Activated naive CD4-positive, alpha-beta T cell treated with anti-CD3 and anti-CD28 coated beads, Interleukin-2, amount 50 U/mL, for 72 hours (primary cell): ENCODE measurements at regions not wholly inside any gene's neighbourhood (a gene's known extent, or its start where the extent isn't known, plus 50 kb on each side); places are given as distances from the start of the nearest gene placed in this dataset.
"Not testable (repeated sequence)": the region's sequence is repeated elsewhere in the genome, so short reads cannot be mapped to it uniquely, and the experiment has no call there.

Experiments
- ATAC-seq, 2 donors: fragments of 150-1000 bp; cut with Tn5 transposase; 2 replicates each; pipeline ENCODE4 v1.10.0; 2021; ENCODE audit warnings: mild to moderate bottlenecking in 2 of 2, moderate library complexity in 2 of 2
- DNase-seq, 2 donors: peaks; one replicate each; pipeline ENCODE4 v3.0.0; 2021 to 2022; ENCODE audit warnings: low spot score in 2 of 2
- H3K27ac Mint-ChIP-seq, 2 donors: one replicate each; pipeline ENCODE4 v1.8.0; 2022; ENCODE audit warnings: mild to moderate bottlenecking in 2 of 2, mixed read lengths in 2 of 2
- H3K36me3 Mint-ChIP-seq, 2 donors: one replicate each; pipeline ENCODE4 v1.8.0; 2022; ENCODE audit warnings: mixed read lengths in 2 of 2
- H3K9me3 Mint-ChIP-seq, 2 donors: one replicate each; pipeline ENCODE4 v1.8.0; 2022; ENCODE audit warnings: mixed read lengths in 2 of 2

- Mint-ChIP-seq H3K9me3 (peaks cover 3 to 4% of the 10 kb centered on the region in 2 donors), H3K36me3 (no peaks in the 10 kb centered on the region), H3K27ac (no peak overlapping the region)
- ATAC-seq (no peak), DNase-seq (no peak)
Observed at GRCh38 chr2:39583213-39583612, 82.5 kb upstream of the TMEM178A start.

GRCh38 chr2:39583781-39584180 is 81.9 kb upstream of the TMEM178A start:
- DNase-seq: no peak
- ATAC-seq: no peak
- peaks cover 3 to 4% of the 10 kb centered on the region in 2 donors for H3K9me3 Mint-ChIP-seq
- H3K36me3 Mint-ChIP-seq: no peaks in the 10 kb centered on the region
- H3K27ac Mint-ChIP-seq: no peak overlapping the region

GRCh38 chr2:39584283-39584965 is 81.3 kb upstream of the TMEM178A start:
- Mint-ChIP-seq H3K36me3 (no peaks in the 10 kb centered on the region), H3K9me3 (peaks cover 3 to 4% of the 10 kb centered on the region in 2 donors), H3K27ac (no peak overlapping the region)
- DNase-seq (no peak), ATAC-seq (no peak)

- ATAC-seq, H3K27ac Mint-ChIP-seq, H3K36me3 Mint-ChIP-seq, DNase-seq, H3K9me3 Mint-ChIP-seq: not testable (repeated sequence)
Observed at GRCh38 chr2:39585531-39585930, 80.2 kb upstream of the TMEM178A start.

GRCh38 chr2:39587168-39587567 is 78.5 kb upstream of the TMEM178A start:
- DNase-seq (no peak), ATAC-seq (no peak)
- Mint-ChIP-seq H3K36me3 (no peaks in the 10 kb centered on the region), H3K9me3 (no peaks in the 10 kb centered on the region), H3K27ac (no peak overlapping the region)

GRCh38 chr2:39587641-39588040 is 78.1 kb upstream of the TMEM178A start:
- H3K9me3 Mint-ChIP-seq: no peaks in the 10 kb centered on the region
- DNase-seq (no peak), ATAC-seq (no peak)
- no peak overlapping the region for H3K27ac Mint-ChIP-seq
- H3K36me3 Mint-ChIP-seq: no peaks in the 10 kb centered on the region

- Mint-ChIP-seq H3K9me3 (no peaks in the 10 kb centered on the region), H3K27ac (no peak overlapping the region), H3K36me3 (no peaks in the 10 kb centered on the region)
- DNase-seq (no peak), ATAC-seq (no peak)
Observed at GRCh38 chr2:39593439-39594393, 72.0 kb upstream of the TMEM178A start.

- H3K9me3 Mint-ChIP-seq: no peaks in the 10 kb centered on the region
- no peak for DNase-seq
- ATAC-seq: no peak
- no peaks in the 10 kb centered on the region for H3K36me3 Mint-ChIP-seq
- H3K27ac Mint-ChIP-seq: no peak overlapping the region
Observed at GRCh38 chr2:39595116-39595515, 70.6 kb upstream of the TMEM178A start.

- Mint-ChIP-seq H3K36me3 (no peaks in the 10 kb centered on the region), H3K9me3 (no peaks in the 10 kb centered on the region), H3K27ac (no peak overlapping the region)
- ATAC-seq: no peak
- no peak for DNase-seq
Observed at GRCh38 chr2:39597314-39597713, 68.4 kb upstream of the TMEM178A start.

- no peaks in the 10 kb centered on the region for H3K9me3 Mint-ChIP-seq
- ATAC-seq (no peak), DNase-seq (no peak)
- H3K27ac Mint-ChIP-seq: no peak overlapping the region
- H3K36me3 Mint-ChIP-seq: no peaks in the 10 kb centered on the region
Observed at GRCh38 chr2:39602616-39603015, 63.1 kb upstream of the TMEM178A start.

GRCh38 chr2:39603436-39603835 is 62.3 kb upstream of the TMEM178A start:
- Mint-ChIP-seq H3K9me3 (no peaks in the 10 kb centered on the region), H3K27ac (no peak overlapping the region), H3K36me3 (no peaks in the 10 kb centered on the region)
- ATAC-seq (no peak), DNase-seq (no peak)

- ATAC-seq (no peak), DNase-seq (no peak)
- no peak overlapping the region for H3K27ac Mint-ChIP-seq
- H3K36me3 Mint-ChIP-seq: no peaks in the 10 kb centered on the region
- no peaks in the 10 kb centered on the region for H3K9me3 Mint-ChIP-seq
Observed at GRCh38 chr2:39604866-39605265, 60.9 kb upstream of the TMEM178A start.

- ATAC-seq: no peak
Observed at GRCh38 chr2:39606585-39606984, 59.1 kb upstream of the TMEM178A start.

GRCh38 chr2:39607538-39608262 is 58.0 kb upstream of the TMEM178A start:
- no peaks in the 10 kb centered on the region for H3K9me3 Mint-ChIP-seq
- H3K36me3 Mint-ChIP-seq: no peaks in the 10 kb centered on the region
- no peak overlapping the region for H3K27ac Mint-ChIP-seq
- ATAC-seq (no peak), DNase-seq (no peak)

More at GRCh38 chr2:39606585-39606984, 59.1 kb upstream of the TMEM178A start:
- Mint-ChIP-seq H3K27ac (no peak overlapping the region), H3K9me3 (no peaks in the 10 kb centered on the region), H3K36me3 (no peaks in the 10 kb centered on the region)
- DNase-seq: no peak

GRCh38 chr2:39608263-39608575 is 57.5 kb upstream of the TMEM178A start:
- Mint-ChIP-seq H3K27ac (no peak overlapping the region), H3K36me3 (no peaks in the 10 kb centered on the region), H3K9me3 (no peaks in the 10 kb centered on the region)
- no peak for ATAC-seq
- DNase-seq: no peak

GRCh38 chr2:39608686-39609441 is 56.9 kb upstream of the TMEM178A start:
- ATAC-seq (no peak), DNase-seq (no peak)
- no peak overlapping the region for H3K27ac Mint-ChIP-seq
- no peaks in the 10 kb centered on the region for H3K36me3 Mint-ChIP-seq
- H3K9me3 Mint-ChIP-seq: no peaks in the 10 kb centered on the region

- no peaks in the 10 kb centered on the region for H3K36me3 Mint-ChIP-seq
- no peak overlapping the region for H3K27ac Mint-ChIP-seq
- H3K9me3 Mint-ChIP-seq: peaks cover 0 to 3% of the 10 kb centered on the region in 2 donors
- ATAC-seq (no peak), DNase-seq (no peak)
Observed at GRCh38 chr2:39609917-39610316, 55.8 kb upstream of the TMEM178A start.
